Ishikawa (cell line): ENCODE measurements at regions not wholly inside any gene's neighbourhood (a gene's known extent, or its start where the extent isn't known, plus 50 kb on each side); places are given as distances from the start of the nearest gene placed in this dataset.

ENCODE experiments used
- CEBPB ChIP-seq: IDR thresholded peaks from 2 replicates; pipeline ENCODE4 v1.6.1; 2012
- CREB1 ChIP-seq: IDR thresholded peaks from 2 replicates; pipeline ENCODE4 v1.6.1; 2012; ENCODE audit warnings: low read depth
- EGR1 ChIP-seq: IDR thresholded peaks from 2 replicates; pipeline ENCODE4 v1.6.1; 2012
- EP300 ChIP-seq: IDR thresholded peaks from 2 replicates; pipeline ENCODE4 v1.6.1; 2012; ENCODE audit warnings: borderline replicate concordance
- FOXM1 ChIP-seq: IDR thresholded peaks from 2 replicates; pipeline ENCODE4 v1.6.1; 2012; ENCODE audit warnings: low read depth, borderline replicate concordance
- MAX ChIP-seq: IDR thresholded peaks from 2 replicates; pipeline ENCODE4 v1.6.1; 2012
- NFIC ChIP-seq: IDR thresholded peaks from 2 replicates; pipeline ENCODE4 v1.6.1; 2012
- RAD21 ChIP-seq: IDR thresholded peaks from 2 replicates; pipeline ENCODE4 v1.6.1; 2012; ENCODE audit warnings: low read depth
- REST ChIP-seq: IDR thresholded peaks from 2 replicates; pipeline ENCODE4 v1.6.1; 2012; ENCODE audit warnings: low read depth, mild to moderate bottlenecking
- TAF1 ChIP-seq: IDR thresholded peaks from 2 replicates; pipeline ENCODE4 v1.6.1; 2012; ENCODE audit warnings: low read depth, mild to moderate bottlenecking
- TCF12 ChIP-seq: IDR thresholded peaks from 2 replicates; pipeline ENCODE4 v1.6.1; 2012; ENCODE audit warnings: low read depth
- TEAD4 ChIP-seq: IDR thresholded peaks from 2 replicates; pipeline ENCODE4 v1.6.1; 2012
- USF1 ChIP-seq: IDR thresholded peaks from 2 replicates; pipeline ENCODE4 v1.6.1; 2012
- YY1 ChIP-seq: IDR thresholded peaks from 2 replicates; pipeline ENCODE4 v1.6.1; 2012; ENCODE audit warnings: low read depth
- ZBTB7A ChIP-seq: IDR thresholded peaks from 2 replicates; pipeline ENCODE4 v1.6.1; 2012; ENCODE audit warnings: low read depth

GRCh38 chr2:71821856-71822255, 325.8 kb downstream of the CYP26B1 start:
- TF ChIP-seq CEBPB: no peak
- TF ChIP-seq RAD21: no peak
- TF ChIP-seq USF1: no peak
- no peak for TF ChIP-seq TCF12
- no peak for TF ChIP-seq NFIC
- TF ChIP-seq EGR1: no peak

- TF ChIP-seq USF1 (no peak), CEBPB (no peak), MAX (no peak), RAD21 (no peak), YY1 (no peak), EP300 (no peak), NFIC (no peak), TAF1 (no peak), EGR1 (no peak), TCF12 (no peak), ZBTB7A (no peak), FOXM1 (no peak), REST (no peak), CREB1 (no peak), TEAD4 (no peak)
Measured at GRCh38 chr2:71816815-71817214, 330.8 kb downstream of the CYP26B1 start.

GRCh38 chr2:71815701-71816474, 331.8 kb downstream of the CYP26B1 start:
- TF ChIP-seq FOXM1: no peak
- no peak for TF ChIP-seq MAX
- TF ChIP-seq ZBTB7A: no peak
- no peak for TF ChIP-seq EGR1
- TF ChIP-seq YY1: no peak
- TF ChIP-seq CREB1: no peak
- no peak for TF ChIP-seq RAD21
- TF ChIP-seq TAF1: no peak
- no peak for TF ChIP-seq REST
- TF ChIP-seq TEAD4: no peak
- no peak for TF ChIP-seq NFIC
- TF ChIP-seq CEBPB: no peak
- no peak for TF ChIP-seq TCF12
- TF ChIP-seq EP300: no peak
- no peak for TF ChIP-seq USF1

GRCh38 chr2:71814885-71815284, 332.8 kb downstream of the CYP26B1 start:
- no peak for TF ChIP-seq ZBTB7A
- TF ChIP-seq EGR1: no peak
- no peak for TF ChIP-seq FOXM1
- TF ChIP-seq TCF12: no peak
- no peak for TF ChIP-seq NFIC
- TF ChIP-seq TAF1: no peak
- no peak for TF ChIP-seq CEBPB
- no peak for TF ChIP-seq MAX
- no peak for TF ChIP-seq EP300
- TF ChIP-seq USF1: no peak
- TF ChIP-seq RAD21: no peak
- TF ChIP-seq REST: no peak
- no peak for TF ChIP-seq TEAD4
- no peak for TF ChIP-seq CREB1
- TF ChIP-seq YY1: no peak
